ENCODE measurements at regions not wholly inside any gene's neighbourhood (a gene's known extent, or its start where the extent isn't known, plus 50 kb on each side); places are given as distances from the start of the nearest gene placed in this dataset.
"Not testable (repeated sequence)": the region's sequence is repeated elsewhere in the genome, so short reads cannot be mapped to it uniquely, and the experiment has no call there.

- no peak for FAIRE-seq
Observed at GRCh38 chr5:25448646-25449045, 803.9 kb upstream of the CDH10 start.

DNA sequence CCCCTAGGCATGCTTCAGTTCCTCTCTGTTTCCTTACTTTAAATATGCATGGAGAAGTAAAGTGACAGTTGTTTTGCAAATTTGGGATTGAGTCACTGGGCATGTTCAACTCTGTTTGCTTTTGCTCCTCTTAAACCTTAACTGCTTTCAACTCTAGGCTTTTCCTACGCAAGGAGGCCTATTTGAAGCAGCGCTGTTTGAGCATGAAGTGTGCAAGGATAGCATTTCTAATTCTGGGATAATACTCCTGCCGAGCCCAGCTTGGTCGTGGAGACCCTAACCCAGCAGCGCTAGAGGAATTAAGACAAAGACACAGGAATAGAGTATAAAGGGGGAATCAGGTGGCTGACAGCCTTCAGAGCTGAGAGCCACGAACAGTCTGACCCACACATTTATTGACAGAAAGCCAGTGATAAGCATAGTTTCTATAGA is 803.4 kb upstream of the CDH10 start:
- FAIRE-seq: no peak

GRCh38 chr5:25446061-25446420 is 801.3 kb upstream of the CDH10 start:
- not testable (repeated sequence) for FAIRE-seq

DNA sequence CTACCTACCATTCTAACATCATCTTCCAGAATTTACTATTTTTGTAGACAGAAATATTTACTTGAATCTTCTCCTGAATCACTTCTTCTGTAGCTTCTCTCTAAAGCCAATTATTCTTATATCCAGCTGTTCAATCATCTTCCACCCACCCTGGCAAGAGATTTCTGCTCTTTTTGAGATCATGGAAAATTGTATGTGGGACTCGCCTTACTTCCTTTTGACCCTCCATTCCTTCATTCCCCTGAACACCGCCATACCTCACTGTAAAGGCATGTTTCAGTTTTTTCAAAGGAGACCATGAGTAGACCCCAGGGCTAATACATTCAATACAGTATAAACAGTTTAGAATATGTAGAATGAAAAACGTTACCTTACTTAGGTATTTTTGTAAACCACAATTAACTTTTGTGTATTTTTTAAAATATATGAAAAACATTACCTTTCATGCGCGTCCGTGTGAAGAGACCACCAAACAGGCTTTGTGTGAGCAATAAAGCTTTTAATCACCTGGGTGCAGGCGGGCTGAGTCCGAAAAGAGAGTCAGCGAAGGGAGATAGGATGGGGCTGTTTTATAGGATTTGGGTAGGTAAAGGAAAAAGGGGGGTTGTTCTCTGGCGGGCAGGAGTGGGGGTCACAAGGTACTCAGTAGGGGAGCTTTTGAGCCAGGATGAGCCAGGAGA is 800.7 kb upstream of the CDH10 start:
- not testable (repeated sequence) for FAIRE-seq

DNA sequence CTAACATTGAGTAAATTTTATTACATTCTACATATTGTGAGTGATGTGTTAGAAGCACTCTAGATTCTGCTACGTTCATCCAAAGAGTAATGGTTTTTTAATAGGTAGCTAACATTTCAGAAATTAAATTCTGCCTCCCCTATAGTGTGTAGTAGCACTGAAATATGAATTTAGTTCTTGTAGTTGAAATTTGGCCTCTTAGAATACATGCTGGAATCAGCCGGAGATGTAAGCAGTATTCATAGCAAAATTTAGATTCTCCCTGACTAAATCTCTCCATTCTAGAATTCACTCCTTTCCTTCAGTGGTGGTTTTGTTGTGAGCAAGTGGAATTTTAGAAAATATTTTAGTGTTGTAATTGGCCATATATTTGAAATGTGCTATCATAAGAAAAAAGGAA is 799.9 kb upstream of the CDH10 start:
- no peak for FAIRE-seq

GRCh38 chr5:25441810-25442209 is 797.0 kb upstream of the CDH10 start:
- no peak for FAIRE-seq

DNA sequence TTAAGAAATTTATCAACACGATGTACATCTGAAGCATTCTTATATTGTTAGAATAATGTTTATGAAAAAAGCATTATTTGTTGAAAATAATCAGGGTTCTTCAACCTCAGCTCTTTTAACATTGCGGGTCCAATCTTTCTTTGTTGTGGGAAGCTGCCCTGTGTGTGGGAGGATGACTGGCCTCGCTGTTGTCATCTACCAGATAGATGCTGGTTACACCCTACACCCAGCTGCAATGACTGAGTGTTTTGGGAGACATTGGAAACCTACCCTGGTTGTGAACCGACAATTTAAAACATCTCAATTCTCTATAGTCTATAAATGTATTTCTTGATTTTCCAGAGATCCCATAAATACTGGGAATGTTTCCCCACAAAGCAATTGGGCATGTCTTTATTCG is 794.2 kb upstream of the CDH10 start:
- FAIRE-seq: no peak

GRCh38 chr5:25438375-25438774 is 793.6 kb upstream of the CDH10 start:
- not testable (repeated sequence) for FAIRE-seq

GRCh38 chr5:25436452-25436851 is 791.7 kb upstream of the CDH10 start:
- no peak for FAIRE-seq

- FAIRE-seq: no peak
Observed at GRCh38 chr5:25435882-25436281, 791.1 kb upstream of the CDH10 start.

DNA sequence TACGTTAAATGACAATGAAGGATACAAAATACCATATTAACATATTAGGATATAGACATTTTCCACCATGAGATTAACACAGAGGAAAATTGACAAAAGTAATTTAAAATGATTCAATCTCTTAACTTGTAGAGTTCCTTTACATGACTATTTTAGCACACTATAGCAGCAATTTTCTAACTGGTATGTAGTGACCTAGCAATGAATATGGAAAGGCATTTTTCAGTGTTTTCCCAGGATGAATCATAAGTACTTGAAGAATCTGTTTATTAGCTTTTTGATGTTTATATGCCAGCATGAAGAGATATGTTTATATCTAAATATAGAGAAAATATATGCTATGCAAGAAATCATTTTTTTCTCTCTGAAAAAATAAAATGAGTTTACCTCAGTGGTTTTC is 782.5 kb upstream of the CDH10 start:
- no peak for FAIRE-seq

- no peak for FAIRE-seq
Observed at GRCh38 chr5:25423271-25423670, 778.5 kb upstream of the CDH10 start.

- FAIRE-seq: no peak
Observed at GRCh38 chr5:25419684-25420083, 774.9 kb upstream of the CDH10 start.

DNA sequence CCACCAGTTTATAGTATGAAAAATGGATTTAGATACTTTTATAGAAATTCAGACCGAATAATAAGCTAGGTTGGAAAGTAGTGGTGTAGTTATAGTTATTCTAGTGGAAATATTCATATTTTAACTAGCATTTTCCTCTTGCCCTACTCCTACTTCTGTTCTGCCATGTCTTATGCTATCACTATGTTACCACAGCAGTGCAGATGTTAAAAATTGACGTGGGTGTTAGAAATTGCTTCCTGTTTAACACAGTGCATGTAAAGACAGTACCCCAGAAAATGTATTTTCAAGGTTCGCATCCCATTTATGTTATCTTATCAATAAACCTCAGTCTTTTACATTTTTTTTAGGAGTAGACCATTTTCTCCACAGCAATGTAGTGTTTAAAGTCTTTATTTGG is 774.2 kb upstream of the CDH10 start:
- no peak for FAIRE-seq

DNA sequence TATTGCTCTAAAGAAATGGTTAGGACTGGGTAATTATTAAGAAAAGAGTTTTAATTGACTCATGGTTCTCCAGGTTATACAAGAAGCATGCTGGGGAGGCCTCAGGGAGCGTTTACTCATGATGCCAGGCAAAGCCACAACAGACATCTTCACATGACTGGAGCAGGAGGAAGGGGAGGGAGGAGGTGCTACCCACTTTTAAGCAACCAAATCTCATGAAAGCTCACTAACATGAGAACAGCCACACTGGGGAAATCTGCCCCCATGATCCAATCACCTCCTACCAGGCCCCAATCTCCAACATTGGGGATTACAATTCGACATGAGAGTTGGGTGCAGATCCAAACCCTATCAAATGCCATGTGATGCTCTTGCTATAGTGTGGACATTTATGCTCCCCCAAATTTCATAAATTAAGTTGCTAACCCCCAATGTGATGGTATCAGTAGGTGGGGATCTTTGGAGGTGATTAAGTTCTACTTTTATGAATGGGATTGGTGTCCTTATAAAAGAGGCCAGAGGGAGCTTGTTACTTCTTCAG is 773.6 kb upstream of the CDH10 start:
- FAIRE-seq: no peak

GRCh38 chr5:25416960-25417359 is 772.2 kb upstream of the CDH10 start:
- FAIRE-seq: no peak

GRCh38 chr5:25415970-25416369 is 771.2 kb upstream of the CDH10 start:
- no peak for FAIRE-seq

DNA sequence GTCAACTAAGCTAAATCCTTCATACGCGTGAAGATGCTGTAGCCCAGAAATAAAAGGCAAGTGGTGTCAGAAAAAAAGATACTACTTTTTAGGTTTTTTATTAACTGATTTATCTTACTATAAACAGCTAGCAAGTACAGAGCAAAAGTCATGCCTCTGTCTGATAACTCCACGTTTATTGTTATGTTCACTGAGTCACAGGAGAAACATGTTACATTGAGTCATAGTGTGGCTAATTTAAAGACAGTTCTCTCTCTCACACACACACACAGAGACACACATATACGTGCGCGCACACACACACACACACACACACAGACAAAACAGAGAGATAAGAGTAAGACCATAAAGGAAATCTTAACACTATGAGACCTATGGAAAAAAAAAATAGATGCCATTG is 770.0 kb upstream of the CDH10 start:
- no peak for FAIRE-seq

- FAIRE-seq: no peak
Observed at GRCh38 chr5:25412116-25412661, 767.4 kb upstream of the CDH10 start.

DNA sequence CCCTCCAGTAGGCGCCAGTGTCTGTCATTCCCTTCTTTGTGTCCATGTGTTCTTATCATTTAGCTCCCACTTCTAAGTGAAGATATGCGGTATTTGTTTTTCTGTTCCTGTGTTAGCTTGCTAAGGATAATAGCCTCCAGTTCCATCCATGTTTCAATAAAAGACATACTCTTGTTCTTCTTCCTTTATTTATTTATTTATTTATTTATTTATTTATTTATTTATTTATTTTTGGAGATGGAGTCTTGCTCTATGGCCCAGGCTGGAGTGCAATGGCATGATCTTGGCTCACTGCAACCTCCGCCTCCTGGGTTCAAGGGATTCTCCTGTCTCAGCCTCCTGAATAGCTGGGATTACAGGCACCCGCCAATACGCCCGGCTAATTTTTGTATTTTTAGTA is 762.6 kb upstream of the CDH10 start:
- FAIRE-seq: not testable (repeated sequence)

DNA sequence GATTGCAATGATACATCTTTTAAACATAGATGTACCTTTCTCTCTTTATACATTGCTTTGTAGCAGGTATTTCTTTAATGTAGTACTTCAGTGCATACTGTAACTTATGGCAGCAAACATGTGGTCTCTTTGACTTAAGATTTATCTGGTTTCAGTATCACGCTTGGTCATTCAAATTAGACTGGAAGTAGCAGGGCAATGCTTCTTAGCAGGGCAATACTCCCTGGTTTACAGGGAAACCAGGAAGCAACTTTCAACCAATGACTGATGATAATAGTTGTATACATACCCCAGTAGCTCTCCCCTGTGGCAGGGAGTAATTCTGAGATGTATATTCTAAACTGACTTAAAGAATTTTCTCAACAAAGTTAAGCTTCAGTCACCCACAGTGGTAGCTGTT is 761.1 kb upstream of the CDH10 start:
- no peak for FAIRE-seq

- no peak for FAIRE-seq
Observed at GRCh38 chr5:25399878-25400480, 755.2 kb upstream of the CDH10 start.

DNA sequence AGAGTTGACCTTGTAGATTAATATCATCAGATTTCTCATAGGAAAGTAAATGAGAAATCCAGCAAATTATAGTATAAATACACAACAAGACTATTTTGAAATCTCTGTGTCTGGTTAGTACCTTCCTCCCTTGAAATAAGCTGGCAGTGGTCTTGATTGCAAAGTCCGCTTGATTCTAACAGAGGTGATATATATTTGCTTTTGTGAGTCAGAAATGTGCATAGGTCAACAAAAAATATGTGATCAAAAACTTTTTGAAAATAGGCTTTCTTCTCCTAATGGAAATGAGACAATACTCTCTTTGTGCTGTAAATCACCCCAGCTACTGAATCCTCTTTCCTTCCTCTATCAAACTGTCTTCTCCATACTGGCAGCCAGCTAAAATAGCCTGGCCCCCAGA is 749.2 kb upstream of the CDH10 start:
- FAIRE-seq: no peak

GRCh38 chr5:25393256-25393655 is 748.5 kb upstream of the CDH10 start:
- FAIRE-seq: no peak

DNA sequence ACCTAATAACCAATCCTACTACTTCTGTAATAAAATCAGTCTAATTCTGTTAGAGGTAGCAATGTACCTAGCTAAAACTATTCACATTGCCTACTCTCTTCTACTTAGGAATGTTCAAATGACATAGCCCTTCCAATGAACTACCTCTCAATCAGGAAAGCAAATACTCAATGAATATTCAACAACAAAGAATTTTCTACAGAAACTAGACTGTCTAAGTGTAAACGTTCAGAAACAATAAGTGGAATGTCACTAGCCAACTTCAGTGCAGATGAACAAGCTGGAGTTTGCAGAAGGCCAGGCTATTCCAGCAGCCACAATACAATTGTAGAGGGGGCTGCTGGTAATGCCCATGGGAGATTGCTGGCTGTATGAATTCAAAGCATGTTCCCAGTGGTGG is 743.2 kb upstream of the CDH10 start:
- FAIRE-seq: no peak
